Prostate gland (tissue), 2 donors: ENCODE measurements at regions not wholly inside any gene's neighbourhood (a gene's known extent, or its start where the extent isn't known, plus 50 kb on each side); places are given as distances from the start of the nearest gene placed in this dataset.

Source experiments
- POLR2A ChIP-seq: fragments of 450-650 bp; IDR thresholded peaks from one replicate; pipeline ENCODE4 v1.6.1; 2016; ENCODE audit warnings: antibody characterized with exemption, mild to moderate bottlenecking
- TF ChIP-seq, protein P1 (sequence below), 4 experiments: fragments of 200-600 bp in 2 of 4; fragments of 450-650 bp in 2 of 4; sonication (generic) in 2 of 4; IDR thresholded peaks; 1 replicate in 3 of 4; 2 replicates in 1 of 4; pipeline ENCODE4 v1.5.1; 2016 to 2019; ENCODE audit warnings: antibody characterized with exemption in 4 of 4, mild to moderate bottlenecking in 2 of 4, moderate library complexity in 2 of 4

GRCh38 chr3:176615826-176616225 is 581.5 kb downstream of the TBL1XR1 start:
- TF ChIP-seq, protein P1, sequence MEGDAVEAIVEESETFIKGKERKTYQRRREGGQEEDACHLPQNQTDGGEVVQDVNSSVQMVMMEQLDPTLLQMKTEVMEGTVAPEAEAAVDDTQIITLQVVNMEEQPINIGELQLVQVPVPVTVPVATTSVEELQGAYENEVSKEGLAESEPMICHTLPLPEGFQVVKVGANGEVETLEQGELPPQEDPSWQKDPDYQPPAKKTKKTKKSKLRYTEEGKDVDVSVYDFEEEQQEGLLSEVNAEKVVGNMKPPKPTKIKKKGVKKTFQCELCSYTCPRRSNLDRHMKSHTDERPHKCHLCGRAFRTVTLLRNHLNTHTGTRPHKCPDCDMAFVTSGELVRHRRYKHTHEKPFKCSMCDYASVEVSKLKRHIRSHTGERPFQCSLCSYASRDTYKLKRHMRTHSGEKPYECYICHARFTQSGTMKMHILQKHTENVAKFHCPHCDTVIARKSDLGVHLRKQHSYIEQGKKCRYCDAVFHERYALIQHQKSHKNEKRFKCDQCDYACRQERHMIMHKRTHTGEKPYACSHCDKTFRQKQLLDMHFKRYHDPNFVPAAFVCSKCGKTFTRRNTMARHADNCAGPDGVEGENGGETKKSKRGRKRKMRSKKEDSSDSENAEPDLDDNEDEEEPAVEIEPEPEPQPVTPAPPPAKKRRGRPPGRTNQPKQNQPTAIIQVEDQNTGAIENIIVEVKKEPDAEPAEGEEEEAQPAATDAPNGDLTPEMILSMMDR (IDR thresholded peaks at IDR 0.05) = no peak
- no peak for TF ChIP-seq POLR2A
